ENCODE measurements at regions not wholly inside any gene's neighbourhood (a gene's known extent, or its start where the extent isn't known, plus 50 kb on each side); places are given as distances from the start of the nearest gene placed in this dataset.

DNA sequence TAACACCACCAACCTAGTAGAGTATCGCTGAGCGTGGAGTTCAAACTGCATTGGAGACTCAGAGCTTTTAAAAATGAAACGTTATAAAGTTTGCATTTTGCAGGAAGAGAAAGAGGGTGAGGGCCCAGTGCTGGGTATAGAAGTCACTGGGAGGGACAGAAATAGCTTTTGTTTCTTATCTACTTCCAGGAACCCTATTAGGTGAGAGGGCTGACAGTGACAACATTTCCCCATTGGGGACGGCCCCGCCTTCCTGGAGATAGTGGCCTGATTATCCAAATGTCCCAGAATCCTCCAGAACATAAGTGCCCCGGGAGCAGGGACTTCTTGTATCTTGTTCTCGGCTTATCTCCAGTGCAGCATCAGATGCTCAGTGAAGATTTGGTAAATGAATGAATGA is 574.9 kb downstream of the PTPRU start:
- H3K27ac ChIP-seq: no peak overlapping the region
- intact Hi-C loops (cut with DNase I): no loop called here
- no peaks in the 10 kb centered on the region for H3K9me3 ChIP-seq
- no peaks in the 10 kb centered on the region for H3K4me1 ChIP-seq
- H3K4me3 ChIP-seq: no peak overlapping the region
- no peaks in the 10 kb centered on the region for H3K27me3 ChIP-seq
- TF ChIP-seq, protein P1, sequence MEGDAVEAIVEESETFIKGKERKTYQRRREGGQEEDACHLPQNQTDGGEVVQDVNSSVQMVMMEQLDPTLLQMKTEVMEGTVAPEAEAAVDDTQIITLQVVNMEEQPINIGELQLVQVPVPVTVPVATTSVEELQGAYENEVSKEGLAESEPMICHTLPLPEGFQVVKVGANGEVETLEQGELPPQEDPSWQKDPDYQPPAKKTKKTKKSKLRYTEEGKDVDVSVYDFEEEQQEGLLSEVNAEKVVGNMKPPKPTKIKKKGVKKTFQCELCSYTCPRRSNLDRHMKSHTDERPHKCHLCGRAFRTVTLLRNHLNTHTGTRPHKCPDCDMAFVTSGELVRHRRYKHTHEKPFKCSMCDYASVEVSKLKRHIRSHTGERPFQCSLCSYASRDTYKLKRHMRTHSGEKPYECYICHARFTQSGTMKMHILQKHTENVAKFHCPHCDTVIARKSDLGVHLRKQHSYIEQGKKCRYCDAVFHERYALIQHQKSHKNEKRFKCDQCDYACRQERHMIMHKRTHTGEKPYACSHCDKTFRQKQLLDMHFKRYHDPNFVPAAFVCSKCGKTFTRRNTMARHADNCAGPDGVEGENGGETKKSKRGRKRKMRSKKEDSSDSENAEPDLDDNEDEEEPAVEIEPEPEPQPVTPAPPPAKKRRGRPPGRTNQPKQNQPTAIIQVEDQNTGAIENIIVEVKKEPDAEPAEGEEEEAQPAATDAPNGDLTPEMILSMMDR (IDR thresholded peaks at IDR 0.05): no peak
- H3K36me3 ChIP-seq: no peaks in the 10 kb centered on the region
- DNase-seq (ENCODE audit: low spot score in 2 of 2): peak in 1 of 2 donors; percentile 34

GRCh38 chr1:29810121-29811120 is 574.1 kb downstream of the PTPRU start:
- intact Hi-C loops (cut with DNase I): no loop called here
- DNase-seq (ENCODE audit: low spot score in 2 of 2): peak in 1 of 2 donors; percentile 55
- TF ChIP-seq, protein P1 (IDR thresholded peaks at IDR 0.05): no peak

GRCh38 chr1:29809446-29810120 is 573.3 kb downstream of the PTPRU start:
- peak in 1 of 2 donors; percentile 13 for DNase-seq (ENCODE audit: low spot score in 2 of 2)
- Histone ChIP-seq H3K4me1 (no peaks in the 10 kb centered on the region), H3K27me3 (no peaks in the 10 kb centered on the region), H3K27ac (no peak overlapping the region), H3K9me3 (no peaks in the 10 kb centered on the region), H3K36me3 (no peaks in the 10 kb centered on the region), H3K4me3 (no peak overlapping the region)
- intact Hi-C loops (cut with DNase I): no loop called here
- TF ChIP-seq, protein P1 (IDR thresholded peaks at IDR 0.05): no peak

More at GRCh38 chr1:29810121-29811120, 574.1 kb downstream of the PTPRU start:
- no peaks in the 10 kb centered on the region for H3K36me3 ChIP-seq
- no peak overlapping the region for H3K27ac ChIP-seq
- H3K27me3 ChIP-seq: no peaks in the 10 kb centered on the region
- H3K9me3 ChIP-seq: no peaks in the 10 kb centered on the region
- no peaks in the 10 kb centered on the region for H3K4me1 ChIP-seq
- no peak overlapping the region for H3K4me3 ChIP-seq

DNA sequence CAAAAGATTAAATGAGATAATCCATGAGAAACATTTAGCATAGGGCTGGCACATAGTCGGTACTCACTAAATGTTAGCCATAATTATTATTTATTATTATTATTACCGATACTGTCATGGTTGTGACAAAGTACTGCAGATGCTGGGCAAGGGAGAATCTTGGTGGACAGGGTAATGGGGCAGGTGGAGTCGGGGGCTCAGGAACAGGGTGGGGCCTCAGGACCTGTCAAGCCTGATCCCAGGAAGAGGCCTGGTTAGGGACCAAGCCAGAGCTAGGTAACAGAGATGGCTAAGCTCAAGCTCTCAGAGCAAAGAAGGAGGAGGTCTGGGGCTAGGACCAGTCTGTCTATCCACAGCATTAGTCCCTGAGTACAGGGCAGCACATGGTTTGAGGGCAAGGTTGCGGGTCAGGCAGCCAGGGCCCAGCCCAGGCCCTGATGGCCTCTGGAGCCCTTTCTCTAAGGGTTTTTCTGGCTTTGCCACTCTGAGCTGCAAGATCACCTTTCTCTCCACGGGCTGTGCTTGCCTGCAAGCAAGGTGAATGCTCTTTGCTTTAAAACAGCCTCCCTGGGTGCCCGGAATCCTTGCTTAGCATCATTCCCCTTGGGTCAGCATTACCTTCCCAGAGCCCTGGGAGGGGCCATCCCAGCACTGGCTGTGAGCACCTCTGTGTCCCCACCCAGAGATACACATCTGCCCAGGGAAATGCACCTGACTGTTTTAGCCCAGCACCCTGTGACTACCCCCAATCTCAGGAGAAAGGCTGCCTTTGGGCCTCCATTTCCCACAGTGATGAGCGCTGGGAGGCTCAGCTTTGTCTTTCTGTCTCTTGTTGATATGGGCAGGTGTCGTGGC is 572.0 kb downstream of the PTPRU start:
- Histone ChIP-seq H3K27me3 (no peaks in the 10 kb centered on the region), H3K4me1 (no peaks in the 10 kb centered on the region), H3K9me3 (no peaks in the 10 kb centered on the region), H3K36me3 (no peaks in the 10 kb centered on the region), H3K4me3 (no peak overlapping the region), H3K27ac (no peak overlapping the region)
- intact Hi-C loops (cut with DNase I): no loop called here
- TF ChIP-seq, protein P1 (IDR thresholded peaks at IDR 0.05): no peak
- DNase-seq (ENCODE audit: low spot score in 2 of 2): peak in 1 of 2 donors; percentile 16

DNA sequence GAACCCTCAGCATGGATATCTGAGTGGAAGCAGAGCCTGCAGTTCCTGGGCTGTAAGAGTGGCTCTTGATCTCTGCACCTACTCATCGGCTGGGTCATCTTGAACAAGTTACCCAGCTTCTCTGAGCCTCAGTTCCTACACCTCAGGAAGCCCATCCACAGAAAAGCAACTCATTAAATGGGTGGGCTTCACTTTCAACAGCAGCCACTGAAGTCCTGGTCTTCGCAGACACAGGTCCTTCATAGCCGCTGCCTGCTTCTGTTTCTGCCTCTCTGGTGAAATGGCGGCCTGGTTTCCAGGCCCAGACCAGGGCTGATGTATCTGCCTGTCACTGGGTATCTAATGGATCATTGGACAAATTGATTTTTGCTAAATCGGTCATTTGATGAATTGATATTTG is 571.4 kb downstream of the PTPRU start:
- DNase-seq (ENCODE audit: low spot score in 2 of 2): peak in 1 of 2 donors; percentile 22
- Histone ChIP-seq H3K9me3 (no peaks in the 10 kb centered on the region), H3K4me1 (no peaks in the 10 kb centered on the region), H3K4me3 (no peak overlapping the region), H3K27me3 (no peaks in the 10 kb centered on the region), H3K36me3 (no peaks in the 10 kb centered on the region), H3K27ac (no peak overlapping the region)
- intact Hi-C loops (cut with DNase I): no loop called here
- TF ChIP-seq, protein P1 (IDR thresholded peaks at IDR 0.05): no peak
